Fibroblast of lung (primary cell): ENCODE measurements at regions not wholly inside any gene's neighbourhood (a gene's known extent, or its start where the extent isn't known, plus 50 kb on each side); places are given as distances from the start of the nearest gene placed in this dataset.

Experiments
- DNase-seq, 2 donors: peaks; one replicate each; pipeline versions ENCODE4 v3.0.0 to v3.0.0-alpha.2; 2010; ENCODE audit warnings: low read depth in 2 of 2
- H2AFZ ChIP-seq: 2 replicates; pipeline ENCODE4 v1.5.1; 2012; ENCODE audit warnings: low read length, control low read depth, inconsistent platforms
- H3K27ac ChIP-seq: 2 replicates; pipeline ENCODE4 v1.5.1; 2011; ENCODE audit warnings: low read length, control low read depth; ENCODE audit not compliant: insufficient read depth
- H3K27me3 ChIP-seq: 2 replicates; pipeline ENCODE4 v1.5.1; 2011; ENCODE audit warnings: mild to moderate bottlenecking, low read length; ENCODE audit not compliant: control insufficient read depth, insufficient read depth
- H3K36me3 ChIP-seq: 2 replicates; pipeline ENCODE4 v1.5.1; 2011; ENCODE audit warnings: low read length; ENCODE audit not compliant: control insufficient read depth, insufficient read depth
- H3K4me1 ChIP-seq: 2 replicates; pipeline ENCODE4 v1.5.1; 2011; ENCODE audit warnings: low read length; ENCODE audit not compliant: control insufficient read depth, insufficient read depth; ENCODE audit errors: extremely low read depth
- H3K4me2 ChIP-seq: 2 replicates; pipeline ENCODE4 v1.5.1; 2011; ENCODE audit warnings: low read length, control low read depth; ENCODE audit not compliant: insufficient read depth; ENCODE audit errors: extremely low read depth
- H3K4me3 ChIP-seq, 4 experiments: fragments of 200-600 bp in 1 of 4; sonication (generic) in 1 of 4; replicated peaks in 1 of 4; 2 replicates each; pipeline ENCODE4 v1.5.1; 2011 to 2016; ENCODE audit warnings: low read length in 4 of 4, low read depth in 3 of 4, mild to moderate bottlenecking in 3 of 4, control low read depth in 2 of 4, inconsistent platforms in 1 of 4, mixed read lengths in 1 of 4; ENCODE audit not compliant: insufficient read depth in 1 of 4; ENCODE audit errors: control extremely low read depth in 1 of 4
- H3K79me2 ChIP-seq: 2 replicates; pipeline ENCODE4 v1.5.1; 2012; ENCODE audit warnings: mild to moderate bottlenecking, low read length, inconsistent platforms; ENCODE audit not compliant: control insufficient read depth, insufficient read depth
- H3K9ac ChIP-seq: 2 replicates; pipeline ENCODE4 v1.5.1; 2011; ENCODE audit warnings: mild to moderate bottlenecking, low read length, control low read depth; ENCODE audit not compliant: insufficient read depth
- H3K9me3 ChIP-seq: 2 replicates; pipeline ENCODE4 v1.5.1; 2012; ENCODE audit warnings: low read depth, low read length; ENCODE audit not compliant: control insufficient read depth, insufficient read depth
- H4K20me1 ChIP-seq: 2 replicates; pipeline ENCODE4 v1.5.1; 2011; ENCODE audit warnings: low read length; ENCODE audit not compliant: control insufficient read depth, insufficient read depth; ENCODE audit errors: extremely low read depth
- EZH2 ChIP-seq: IDR thresholded peaks from 2 replicates; pipeline ENCODE4 v1.5.1; 2012; ENCODE audit warnings: low read length, control low read depth, mild to moderate bottlenecking; ENCODE audit errors: missing control alignments
- TF ChIP-seq, protein P1 (sequence below), 2 donors: IDR thresholded peaks in 1 of 2; conservative IDR thresholded peaks in 1 of 2; 1 replicate in 1 of 2; 2 replicates in 1 of 2; pipeline ENCODE4 v1.5.1; 2011 to 2012; ENCODE audit warnings: low read length in 2 of 2, control low read depth in 1 of 2, inconsistent platforms in 1 of 2, low read depth in 1 of 2, mild to moderate bottlenecking in 1 of 2

DNA sequence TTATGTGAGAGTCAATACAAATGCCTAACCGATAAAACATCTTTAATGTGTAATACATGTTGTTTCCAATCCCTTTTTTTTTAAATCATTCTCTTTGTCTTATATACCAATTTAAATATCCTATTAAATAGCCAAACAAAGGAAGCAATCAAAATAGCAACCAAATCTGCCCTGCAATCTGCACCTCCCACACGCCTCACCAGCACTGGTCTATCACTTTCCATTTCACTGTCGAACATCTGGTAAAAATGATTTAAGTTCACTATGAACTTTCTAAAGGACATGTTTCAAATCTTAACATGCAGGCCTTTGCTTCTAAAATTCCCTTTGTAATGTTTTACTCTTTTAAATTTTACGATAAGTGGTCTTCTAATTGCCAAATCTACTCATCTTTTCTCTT is 1305.5 kb upstream of the TENM4 start:
- no peak overlapping the region for H3K4me3 ChIP-seq
- no peaks in the 10 kb centered on the region for H3K36me3 ChIP-seq
- DNase-seq: no peak
- no peak overlapping the region for H3K9ac ChIP-seq
- no peaks in the 10 kb centered on the region for H3K27me3 ChIP-seq
- no peaks in the 10 kb centered on the region for H3K4me1 ChIP-seq
- TF ChIP-seq EZH2: no peak
- TF ChIP-seq, protein P1, sequence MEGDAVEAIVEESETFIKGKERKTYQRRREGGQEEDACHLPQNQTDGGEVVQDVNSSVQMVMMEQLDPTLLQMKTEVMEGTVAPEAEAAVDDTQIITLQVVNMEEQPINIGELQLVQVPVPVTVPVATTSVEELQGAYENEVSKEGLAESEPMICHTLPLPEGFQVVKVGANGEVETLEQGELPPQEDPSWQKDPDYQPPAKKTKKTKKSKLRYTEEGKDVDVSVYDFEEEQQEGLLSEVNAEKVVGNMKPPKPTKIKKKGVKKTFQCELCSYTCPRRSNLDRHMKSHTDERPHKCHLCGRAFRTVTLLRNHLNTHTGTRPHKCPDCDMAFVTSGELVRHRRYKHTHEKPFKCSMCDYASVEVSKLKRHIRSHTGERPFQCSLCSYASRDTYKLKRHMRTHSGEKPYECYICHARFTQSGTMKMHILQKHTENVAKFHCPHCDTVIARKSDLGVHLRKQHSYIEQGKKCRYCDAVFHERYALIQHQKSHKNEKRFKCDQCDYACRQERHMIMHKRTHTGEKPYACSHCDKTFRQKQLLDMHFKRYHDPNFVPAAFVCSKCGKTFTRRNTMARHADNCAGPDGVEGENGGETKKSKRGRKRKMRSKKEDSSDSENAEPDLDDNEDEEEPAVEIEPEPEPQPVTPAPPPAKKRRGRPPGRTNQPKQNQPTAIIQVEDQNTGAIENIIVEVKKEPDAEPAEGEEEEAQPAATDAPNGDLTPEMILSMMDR (conservative IDR thresholded peaks at IDR 0.05 in 1 of 2, IDR thresholded peaks at IDR 0.05 in 1 of 2; ENCODE audit: low read depth in 1 of 2, low read length in 2 of 2): no peak
- H2AFZ ChIP-seq: no peak overlapping the region
- H3K4me2 ChIP-seq: no peak overlapping the region
- H4K20me1 ChIP-seq: no peaks in the 10 kb centered on the region
- no peaks in the 10 kb centered on the region for H3K9me3 ChIP-seq
- H3K79me2 ChIP-seq: no peaks in the 10 kb centered on the region
- H3K27ac ChIP-seq: no peak overlapping the region

DNA sequence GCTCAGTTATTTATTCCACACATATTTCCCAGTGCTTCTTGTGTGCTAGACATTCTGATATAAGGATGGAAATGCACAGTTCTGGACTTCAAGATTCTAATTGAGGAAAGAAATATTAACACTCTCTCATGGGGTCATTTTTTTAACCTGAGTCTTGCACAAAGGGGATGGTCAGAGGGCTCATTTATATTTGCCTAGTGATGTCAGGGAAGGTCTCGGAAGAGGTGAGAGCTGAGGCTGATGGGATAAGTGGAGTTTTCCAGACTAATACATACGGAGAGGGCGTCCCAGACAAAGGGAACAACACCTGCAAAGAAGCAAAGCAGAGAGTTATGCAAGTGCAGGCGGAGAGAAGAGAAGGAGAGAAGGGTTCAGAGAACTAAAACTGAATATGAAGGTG is 1304.6 kb upstream of the TENM4 start:
- Histone ChIP-seq H3K9ac (no peak overlapping the region), H3K36me3 (no peaks in the 10 kb centered on the region), H3K4me2 (no peak overlapping the region), H3K4me1 (no peaks in the 10 kb centered on the region), H3K4me3 (no peak overlapping the region), H2AFZ (no peak overlapping the region), H3K27ac (no peak overlapping the region), H3K27me3 (no peaks in the 10 kb centered on the region), H3K79me2 (no peaks in the 10 kb centered on the region), H4K20me1 (no peaks in the 10 kb centered on the region), H3K9me3 (no peaks in the 10 kb centered on the region)
- no peak for DNase-seq
- TF ChIP-seq, protein P1 (conservative IDR thresholded peaks at IDR 0.05 in 1 of 2, IDR thresholded peaks at IDR 0.05 in 1 of 2; ENCODE audit: low read depth in 1 of 2, low read length in 2 of 2): no peak
- TF ChIP-seq EZH2: no peak

DNA sequence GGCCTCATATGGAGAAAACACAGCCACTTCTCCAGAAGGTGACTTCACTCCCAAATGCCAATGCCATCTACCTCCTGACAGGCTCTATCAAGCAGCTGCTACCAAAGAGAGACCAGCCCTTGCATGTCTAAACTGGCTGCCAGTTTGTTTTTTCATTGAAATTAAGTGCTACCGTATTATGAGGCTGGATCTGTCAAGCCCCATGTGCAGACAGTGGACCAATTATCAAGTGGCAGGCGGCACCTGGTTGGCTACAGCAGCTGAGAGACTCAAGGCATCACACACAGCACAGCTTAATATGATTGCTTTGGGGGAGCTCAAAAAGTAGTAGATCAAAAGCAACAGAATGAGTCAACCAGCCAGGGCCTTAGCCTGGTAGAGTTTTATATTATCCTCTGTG is 1293.0 kb upstream of the TENM4 start:
- Histone ChIP-seq H2AFZ (no peak overlapping the region), H3K4me2 (no peak overlapping the region), H4K20me1 (no peaks in the 10 kb centered on the region), H3K9ac (no peak overlapping the region), H3K4me1 (no peaks in the 10 kb centered on the region), H3K79me2 (no peaks in the 10 kb centered on the region), H3K9me3 (no peaks in the 10 kb centered on the region), H3K27me3 (no peaks in the 10 kb centered on the region), H3K4me3 (no peak overlapping the region), H3K36me3 (no peaks in the 10 kb centered on the region), H3K27ac (no peak overlapping the region)
- no peak for DNase-seq
- TF ChIP-seq, protein P1 (conservative IDR thresholded peaks at IDR 0.05 in 1 of 2, IDR thresholded peaks at IDR 0.05 in 1 of 2; ENCODE audit: low read depth in 1 of 2, low read length in 2 of 2): no peak
- TF ChIP-seq EZH2: no peak
